Endodermal cell (in vitro differentiated cells): ENCODE measurements at regions not wholly inside any gene's neighbourhood (a gene's known extent, or its start where the extent isn't known, plus 50 kb on each side); places are given as distances from the start of the nearest gene placed in this dataset.

Experiments used
- DNase-seq: peaks from one replicate; pipeline ENCODE4 v3.0.0-alpha.2; 2017
- H3K27ac ChIP-seq: 2 replicates; pipeline ENCODE4 v1.5.1; 2013; ENCODE audit warnings: mild to moderate bottlenecking, low read depth, low read length, moderate library complexity
- H3K27me3 ChIP-seq: 2 replicates; pipeline ENCODE4 v1.6.1; 2013; ENCODE audit warnings: mild to moderate bottlenecking, low read length, moderate library complexity; ENCODE audit not compliant: insufficient read depth, control insufficient read depth, poor library complexity, severe bottlenecking
- H3K36me3 ChIP-seq: 2 replicates; pipeline ENCODE4 v1.7.0; 2013; ENCODE audit warnings: mild to moderate bottlenecking, low read length, moderate library complexity; ENCODE audit not compliant: control insufficient read depth, insufficient read depth
- H3K4me1 ChIP-seq: one replicate; pipeline ENCODE4 v1.7.0; 2013; ENCODE audit warnings: low read length; ENCODE audit not compliant: control insufficient read depth, insufficient read depth
- H3K4me3 ChIP-seq: 2 replicates; pipeline ENCODE4 v1.5.1; 2013; ENCODE audit warnings: mild to moderate bottlenecking, low read length, moderate library complexity
- H3K9ac ChIP-seq: 2 replicates; pipeline ENCODE4 v1.6.1; 2013; ENCODE audit warnings: mild to moderate bottlenecking, low read length, moderate library complexity; ENCODE audit not compliant: poor library complexity, severe bottlenecking; ENCODE audit errors: extremely low read depth
- H3K9me3 ChIP-seq: 2 replicates; pipeline ENCODE4 v1.6.1; 2013; ENCODE audit warnings: mild to moderate bottlenecking, low read length, moderate library complexity; ENCODE audit not compliant: control insufficient read depth
- H3K27ac Mint-ChIP-seq: 2 replicates; pipeline ENCODE4 v1.8.0; 2020; ENCODE audit warnings: mixed read lengths
- H3K27me3 Mint-ChIP-seq: 2 replicates; pipeline ENCODE4 v1.8.0; 2021; ENCODE audit warnings: mild to moderate bottlenecking, mixed read lengths; ENCODE audit not compliant: insufficient read depth
- H3K36me3 Mint-ChIP-seq: 2 replicates; pipeline ENCODE4 v1.8.0; 2020; ENCODE audit warnings: low read depth, mixed read lengths
- H3K4me1 Mint-ChIP-seq: 2 replicates; pipeline ENCODE4 v1.8.0; 2020; ENCODE audit warnings: mixed read lengths
- H3K4me3 Mint-ChIP-seq: 2 replicates; pipeline ENCODE4 v1.8.0; 2020; ENCODE audit warnings: mild to moderate bottlenecking, moderate library complexity, mixed read lengths
- H3K9me3 Mint-ChIP-seq: 2 replicates; pipeline ENCODE4 v1.8.0; 2020; ENCODE audit warnings: mild to moderate bottlenecking, mixed read lengths
- CTCF ChIP-seq: fragments of 200-600 bp; sonication (generic); conservative IDR thresholded peaks from 2 replicates; pipeline ENCODE4 v1.5.0; 2021; ENCODE audit warnings: antibody characterized with exemption, mild to moderate bottlenecking
- WGBS, 2 experiments: methylation state at CpG; one replicate each; pipeline versions ENCODE4 v1.1.5 to v1.1.7; 2013; ENCODE audit warnings: missing lambda C conversion rate in 2 of 2, mixed read lengths in 1 of 2; ENCODE audit not compliant: insufficient coverage in 1 of 2, insufficient read length in 1 of 2; 5-methylcytosine and 5-hydroxymethylcytosine counted together

DNA sequence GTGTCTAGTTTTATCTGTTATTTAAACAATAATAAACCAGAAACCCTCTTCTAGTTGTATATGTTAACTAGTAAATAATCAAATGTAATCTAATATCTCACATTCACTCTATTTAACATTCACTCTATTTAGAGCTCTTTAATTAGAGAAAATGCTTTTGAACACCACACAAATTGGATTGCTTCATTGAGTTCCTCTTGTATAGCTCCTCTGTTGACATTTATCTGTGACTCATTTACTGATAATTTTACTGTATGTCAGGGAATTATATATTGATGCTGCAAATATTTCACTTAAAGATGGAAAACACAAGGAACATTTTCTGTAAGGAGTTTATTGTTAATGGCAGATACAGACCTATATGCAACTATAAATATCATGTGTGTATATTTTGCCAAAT is 594.6 kb downstream of the COL12A1 start:
- Histone ChIP-seq H3K27ac (no peak overlapping the region), H3K36me3 (no peaks in the 10 kb centered on the region), H3K4me1 (no peaks in the 10 kb centered on the region), H3K27me3 (no peaks in the 10 kb centered on the region), H3K9me3 (no peaks in the 10 kb centered on the region), H3K9ac (no peak overlapping the region), H3K4me3 (no peak overlapping the region)
- Mint-ChIP-seq H3K27ac (no peak overlapping the region), H3K36me3 (no peaks in the 10 kb centered on the region), H3K27me3 (no peaks in the 10 kb centered on the region), H3K4me3 (no peak overlapping the region), H3K9me3 (no peaks in the 10 kb centered on the region), H3K4me1 (no peaks in the 10 kb centered on the region)
- no peak for DNase-seq
- no peak for TF ChIP-seq CTCF

DNA sequence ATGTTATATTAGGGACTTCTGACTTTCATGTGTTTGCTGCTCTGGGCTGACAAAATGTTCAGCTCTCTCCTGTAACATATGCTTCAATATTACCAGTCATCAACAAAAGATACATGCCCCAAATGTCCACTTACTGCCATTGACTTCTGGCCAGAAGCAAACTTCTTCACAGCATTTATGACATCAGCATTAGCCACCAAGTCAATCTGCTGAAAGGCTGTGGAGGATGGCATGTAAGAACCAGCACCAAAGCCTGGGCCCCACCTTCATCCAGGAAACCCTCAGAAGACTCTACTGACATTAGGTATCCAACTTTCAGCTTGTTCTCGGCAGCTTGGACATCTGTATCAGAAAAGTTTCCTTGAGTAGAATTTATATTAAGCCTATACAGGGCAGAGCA is 595.5 kb downstream of the COL12A1 start:
- Histone ChIP-seq H3K4me1 (no peaks in the 10 kb centered on the region), H3K9me3 (no peaks in the 10 kb centered on the region), H3K27me3 (no peaks in the 10 kb centered on the region), H3K36me3 (no peaks in the 10 kb centered on the region), H3K27ac (no peak overlapping the region), H3K9ac (no peak overlapping the region), H3K4me3 (no peak overlapping the region)
- 83% methylated on average over 1 of the region's 1 CpG; no CpG with 5 or more reads in 1 of the 2 experiments for WGBS, 2 experiments
- Mint-ChIP-seq H3K4me3 (no peak overlapping the region), H3K27ac (no peak overlapping the region), H3K36me3 (no peaks in the 10 kb centered on the region), H3K9me3 (no peaks in the 10 kb centered on the region), H3K27me3 (no peaks in the 10 kb centered on the region), H3K4me1 (no peaks in the 10 kb centered on the region)
- TF ChIP-seq CTCF, result no peak
- DNase-seq, result no peak

- no peaks in the 10 kb centered on the region for H3K36me3 Mint-ChIP-seq
- Histone ChIP-seq H3K4me3 (no peak overlapping the region), H3K27ac (no peak overlapping the region), H3K9me3 (no peaks in the 10 kb centered on the region), H3K27me3 (no peaks in the 10 kb centered on the region), H3K4me1 (no peaks in the 10 kb centered on the region), H3K9ac (no peak overlapping the region), H3K36me3 (no peaks in the 10 kb centered on the region)
- no peaks in the 10 kb centered on the region for H3K27me3 Mint-ChIP-seq
- no peak overlapping the region for H3K4me3 Mint-ChIP-seq
- no peak overlapping the region for H3K27ac Mint-ChIP-seq
- DNase-seq, result no peak
- H3K9me3 Mint-ChIP-seq, result no peaks in the 10 kb centered on the region
- TF ChIP-seq CTCF, result no peak
- 78 to 92% methylated on average over 1 of the region's 1 CpG for WGBS, 2 experiments
- no peaks in the 10 kb centered on the region for H3K4me1 Mint-ChIP-seq
Measured at GRCh38 chr6:74609871-74610270, 596.0 kb downstream of the COL12A1 start.
